IPS DF 19.7 (cell line): ENCODE measurements at regions not wholly inside any gene's neighbourhood (a gene's known extent, or its start where the extent isn't known, plus 50 kb on each side); places are given as distances from the start of the nearest gene placed in this dataset.
"Not testable (repeated sequence)": the region's sequence is repeated elsewhere in the genome, so short reads cannot be mapped to it uniquely, and the experiment has no call there.

ENCODE experiments used
- DNase-seq: peaks from one replicate; pipeline ENCODE4 v3.0.0-alpha.2; 2013; ENCODE audit warnings: low read depth, low spot score

GRCh38 chr15:37397266-37398022 lies 297.1 kb upstream of the MEIS2 start:
- no peak for DNase-seq

DNA sequence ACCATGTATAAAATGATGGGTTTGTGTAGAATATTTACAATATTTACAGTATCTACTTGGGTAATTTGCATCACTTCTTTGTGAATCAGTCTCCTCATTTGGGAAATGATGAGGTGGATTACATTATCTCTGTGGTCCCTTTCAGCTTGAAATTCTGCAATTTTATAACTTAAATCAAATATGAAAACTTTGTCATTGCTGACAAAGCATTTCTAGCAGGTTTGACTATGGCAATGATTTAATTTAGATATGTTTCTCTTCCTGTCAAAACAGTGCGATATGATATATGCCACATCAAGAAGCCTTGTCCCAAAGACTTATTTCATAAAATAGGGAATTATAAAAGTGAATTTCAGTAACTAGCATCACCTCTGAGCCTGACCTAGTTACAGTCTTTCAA lies 315.8 kb upstream of the MEIS2 start:
- DNase-seq = no peak

DNA sequence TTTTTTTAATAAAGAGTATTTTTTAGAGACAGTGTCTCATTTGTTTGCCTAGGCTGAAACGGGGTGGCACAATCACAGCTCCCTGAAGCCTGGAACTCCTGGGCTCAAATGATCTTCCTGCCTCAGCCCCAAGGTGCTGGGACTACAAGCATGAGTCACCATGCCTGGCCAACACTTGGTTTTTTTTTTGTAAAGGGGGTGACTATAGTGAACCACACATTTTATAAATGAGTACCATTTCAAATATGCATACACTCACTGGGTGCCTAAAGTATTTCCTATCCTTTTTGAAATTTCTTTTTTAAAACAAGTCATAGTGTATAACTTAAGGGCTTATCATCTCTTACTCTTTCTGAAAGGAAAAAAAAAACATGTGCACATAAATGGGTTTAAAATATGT lies 325.2 kb upstream of the MEIS2 start:
- DNase-seq = no peak

GRCh38 chr15:37427393-37427792 lies 327.0 kb upstream of the MEIS2 start:
- not testable (repeated sequence) for DNase-seq

DNA sequence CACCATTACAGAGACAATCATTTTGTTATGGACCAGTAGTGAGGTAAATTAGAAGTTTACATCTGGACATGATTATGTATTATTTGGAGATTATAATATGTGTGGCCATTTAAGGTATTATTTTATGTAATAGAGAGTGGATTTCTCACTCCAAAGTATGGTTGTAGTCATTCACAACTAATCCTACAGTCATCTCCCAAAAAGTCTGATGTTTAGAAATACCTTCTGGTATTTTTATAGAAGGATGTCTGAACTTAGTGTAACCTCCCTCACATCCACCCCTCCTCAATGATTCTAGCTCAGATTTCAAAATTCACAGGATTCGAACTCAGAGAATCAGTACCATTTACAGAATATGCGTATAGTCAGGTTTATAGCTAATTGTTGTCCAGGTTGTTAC lies 346.6 kb upstream of the MEIS2 start:
- DNase-seq = no peak

DNA sequence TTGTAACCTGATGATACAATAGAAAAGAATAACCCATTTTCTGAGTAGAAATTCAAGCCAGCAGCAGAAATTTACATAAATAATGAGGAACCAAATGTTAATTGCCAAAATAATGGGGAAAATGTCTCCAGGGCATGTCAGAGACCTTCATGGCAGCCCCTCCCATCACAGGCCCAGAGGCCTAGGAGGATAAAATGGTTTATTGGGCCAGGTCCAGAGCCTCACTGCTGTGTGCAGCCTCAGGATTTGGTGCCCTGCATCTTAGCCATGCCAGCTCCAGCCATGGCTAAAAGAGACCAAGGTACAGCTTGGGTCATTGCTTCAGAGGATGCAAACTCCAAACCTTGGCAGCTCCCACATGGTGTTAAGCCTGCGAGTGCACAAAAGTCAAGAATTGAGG lies 352.1 kb upstream of the MEIS2 start:
- DNase-seq = no peak

DNA sequence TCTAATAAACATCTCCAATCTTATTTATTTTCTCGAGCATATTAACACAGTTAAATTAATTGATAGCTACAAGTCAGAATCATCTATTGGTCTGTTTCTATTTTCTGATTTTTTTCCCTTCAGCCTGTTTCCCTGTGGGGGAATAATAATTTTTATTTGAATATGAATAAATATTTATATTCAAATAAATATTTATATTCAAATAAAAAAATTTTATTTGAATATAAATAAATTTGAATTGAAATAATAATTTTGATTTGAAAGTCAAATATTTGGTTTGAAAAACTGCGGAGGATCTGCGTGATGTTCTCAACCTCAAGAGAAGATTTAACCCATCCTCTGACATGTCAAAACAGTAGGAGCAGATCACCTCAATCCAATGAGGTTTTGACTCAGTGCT lies 380.1 kb upstream of the MEIS2 start:
- DNase-seq = no peak

DNA sequence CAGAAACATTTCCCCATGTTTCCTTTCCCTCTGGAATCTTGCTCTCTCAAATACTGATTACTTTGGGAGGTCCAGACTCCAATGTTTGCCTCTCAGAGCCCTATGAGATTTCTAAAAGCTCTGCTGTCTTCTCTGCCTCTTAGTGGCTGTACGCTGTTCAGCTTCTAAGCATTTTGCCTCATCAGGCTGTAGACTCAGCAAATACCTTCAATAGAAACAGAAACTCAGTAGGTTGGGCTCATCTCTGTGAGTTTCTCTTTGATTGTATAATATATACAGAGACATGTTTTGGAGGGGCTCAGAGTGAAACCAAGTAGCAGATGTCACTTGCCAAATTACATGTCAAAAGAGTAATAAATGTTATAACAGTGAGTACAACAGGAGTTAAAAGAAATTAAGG lies 380.8 kb upstream of the MEIS2 start:
- no peak for DNase-seq

DNA sequence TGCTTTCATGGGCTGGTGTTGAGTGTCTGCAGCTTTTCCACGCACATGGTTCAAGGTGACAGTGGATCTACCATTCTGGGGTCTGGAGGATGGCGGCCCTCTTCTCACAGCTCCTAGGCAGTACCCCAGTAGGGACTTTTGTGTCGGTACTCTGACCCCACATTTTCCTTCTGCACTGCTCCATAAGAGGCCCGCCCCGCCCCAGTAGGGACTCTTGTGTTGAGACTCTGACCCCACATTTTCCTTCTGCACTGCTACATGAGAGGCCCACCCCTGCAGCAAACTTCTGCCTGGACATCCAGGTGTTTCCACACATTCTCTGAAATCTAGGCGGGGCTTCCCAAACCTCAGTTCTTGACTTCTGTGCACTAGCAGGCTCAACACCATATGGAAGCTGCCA lies 383.4 kb upstream of the MEIS2 start:
- no peak for DNase-seq

DNA sequence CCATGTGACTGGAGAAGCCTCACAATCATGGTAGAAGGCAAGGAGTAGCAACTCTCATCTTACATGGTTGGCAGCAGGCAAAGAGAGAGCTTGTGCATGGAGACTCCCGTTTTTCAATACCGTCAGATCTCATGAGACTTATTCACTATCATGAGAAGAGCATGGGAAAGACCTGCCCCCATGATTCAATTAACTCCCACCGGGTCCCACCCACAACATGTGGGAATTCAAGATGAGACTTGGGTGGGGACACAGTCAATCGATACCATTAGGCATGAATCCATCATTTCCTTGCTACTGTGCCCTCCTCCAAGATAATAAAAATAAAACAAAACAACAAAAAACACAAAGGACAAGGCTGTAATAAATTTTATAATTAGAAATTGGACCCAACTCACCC lies 384.7 kb upstream of the MEIS2 start:
- DNase-seq = no peak

- DNase-seq = no peak
Observed at GRCh38 chr15:37490707-37491106, 390.4 kb upstream of the MEIS2 start.

DNA sequence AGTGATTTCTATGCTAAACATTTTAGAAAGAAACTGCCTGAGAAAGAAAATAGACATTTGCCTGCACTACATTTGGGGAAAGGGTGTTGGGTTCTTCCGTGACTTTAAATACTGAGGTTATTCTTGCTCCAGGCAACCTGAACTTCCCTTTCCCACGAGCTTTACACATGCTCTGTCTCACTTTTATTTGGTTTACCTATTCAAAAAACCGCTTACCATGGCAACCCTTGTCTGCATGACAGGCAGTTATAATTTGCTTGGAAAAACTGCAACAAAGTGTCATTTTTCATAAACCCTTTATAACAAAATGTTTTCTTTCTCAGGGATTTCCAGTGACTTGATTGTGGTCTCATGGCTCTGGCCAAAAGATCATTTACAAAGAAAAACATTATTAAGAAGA lies 416.3 kb upstream of the MEIS2 start:
- no peak for DNase-seq

DNA sequence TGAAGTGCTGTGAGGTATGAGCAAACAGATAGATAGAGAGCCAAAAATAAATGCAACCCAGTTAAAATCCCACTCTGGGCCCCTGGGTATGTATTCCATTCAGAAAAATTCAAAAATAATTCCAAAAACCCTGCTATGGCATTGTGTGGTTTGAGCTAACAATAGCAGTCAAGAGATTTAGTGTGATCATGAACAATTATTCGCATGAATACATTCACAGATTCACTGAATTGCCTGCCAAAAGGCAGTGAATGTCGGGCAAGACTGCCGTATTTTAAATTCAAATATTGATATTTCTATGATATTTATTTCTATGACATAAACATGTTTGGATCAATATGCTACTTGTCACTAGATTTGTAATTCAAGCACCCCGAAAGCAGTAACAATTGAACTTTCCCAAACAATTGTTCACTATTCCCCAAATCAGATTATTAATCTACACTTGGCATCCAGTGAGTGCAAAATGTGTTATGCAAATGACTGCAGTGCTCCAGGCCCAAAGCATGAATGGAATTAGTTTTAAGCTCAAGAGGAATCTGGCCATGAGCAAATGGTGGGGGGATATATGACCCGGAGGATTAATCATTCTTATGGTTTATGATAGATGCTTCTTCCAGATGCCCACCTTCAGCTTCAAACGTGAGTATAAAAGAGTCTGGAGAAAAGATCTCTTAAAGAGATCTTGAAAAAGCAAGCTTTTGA lies 417.0 kb upstream of the MEIS2 start:
- DNase-seq = no peak

DNA sequence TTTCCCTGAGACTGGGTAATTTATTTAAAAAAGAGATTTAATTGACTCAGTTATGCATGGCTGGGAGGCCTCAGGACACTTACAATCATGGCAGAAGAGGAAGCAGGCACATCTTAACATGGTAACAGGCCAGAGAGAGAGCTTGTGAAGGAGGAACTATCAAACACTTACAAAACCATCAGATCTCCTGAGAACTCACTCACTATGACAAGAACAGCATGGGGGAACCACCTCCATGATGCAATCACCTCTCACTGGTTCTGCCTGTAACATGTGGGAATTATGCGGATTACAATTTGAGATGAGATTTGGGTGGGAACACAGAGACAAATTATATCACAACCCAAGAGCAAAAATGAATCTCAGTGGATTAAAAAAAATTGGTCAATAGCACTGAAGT lies 416.0 kb upstream of the TMCO5A start:
- DNase-seq = no peak

DNA sequence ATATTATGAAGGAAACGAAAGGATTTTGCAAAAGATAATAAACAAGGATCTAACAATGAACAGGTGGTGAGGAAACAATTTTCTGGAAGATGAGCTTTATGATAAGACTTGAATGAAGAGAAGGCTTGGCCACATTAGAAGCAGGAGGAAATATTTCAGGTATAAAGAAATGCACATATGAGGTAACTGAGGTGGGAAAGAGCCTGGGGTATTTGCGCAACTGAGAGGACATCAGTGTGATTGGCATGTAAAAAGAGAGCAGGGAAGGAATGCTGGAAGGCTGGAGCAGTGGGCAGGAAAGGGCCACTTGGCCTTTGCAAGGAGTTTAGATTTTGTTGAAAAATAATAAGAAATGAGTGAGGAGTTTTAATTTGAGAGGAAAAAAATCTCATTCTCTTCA lies 414.4 kb upstream of the TMCO5A start:
- no peak for DNase-seq

DNA sequence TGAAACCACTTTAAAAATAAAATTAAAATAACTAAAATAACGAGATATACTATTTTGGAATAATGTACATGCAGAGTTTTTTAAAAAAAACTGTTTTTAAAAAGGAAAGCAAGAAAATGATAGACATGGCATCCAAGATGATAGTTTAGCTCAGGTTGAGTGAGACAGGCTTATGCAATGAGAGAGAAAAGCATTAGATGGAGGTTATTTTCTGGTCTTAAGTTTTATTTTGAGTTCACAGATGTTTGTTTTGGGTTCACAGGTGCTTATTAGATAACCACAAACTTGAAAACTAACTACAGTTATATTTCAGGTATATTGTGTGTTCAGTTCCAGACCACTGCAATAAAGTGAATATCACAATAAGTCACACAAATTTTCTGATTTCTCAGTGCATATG lies 413.6 kb upstream of the TMCO5A start:
- DNase-seq = no peak

- DNase-seq = no peak
Observed at GRCh38 chr15:37524601-37525000, 409.8 kb upstream of the TMCO5A start.

- no peak for DNase-seq
Observed at GRCh38 chr15:37528432-37528831, 406.0 kb upstream of the TMCO5A start.

- DNase-seq = no peak
Observed at GRCh38 chr15:37536967-37537605, 397.4 kb upstream of the TMCO5A start.

DNA sequence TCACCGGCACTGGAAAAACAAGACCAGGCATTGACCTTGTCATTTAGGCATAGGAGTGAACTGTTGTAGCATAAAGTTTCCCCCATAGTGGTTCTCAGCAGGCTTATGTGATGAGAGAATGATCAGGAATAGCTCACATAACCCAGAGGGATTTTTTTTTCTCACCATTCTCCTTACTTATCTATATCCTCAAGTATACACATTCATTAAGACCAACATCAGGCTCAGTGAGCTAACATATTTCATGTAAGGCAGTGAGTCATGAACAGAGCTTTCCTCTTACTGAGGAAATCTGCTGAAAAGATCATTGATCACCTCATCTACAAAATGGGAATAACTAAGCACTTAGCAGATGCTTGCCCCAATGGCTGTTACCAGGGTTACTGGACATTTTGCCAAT lies 396.6 kb upstream of the TMCO5A start:
- no peak for DNase-seq

GRCh38 chr15:37548116-37548515 lies 386.3 kb upstream of the TMCO5A start:
- DNase-seq = no peak

- DNase-seq = no peak
Observed at GRCh38 chr15:37550360-37551024, 383.9 kb upstream of the TMCO5A start.
